GM12878 (cell line): ENCODE measurements at regions not wholly inside any gene's neighbourhood (a gene's known extent, or its start where the extent isn't known, plus 50 kb on each side); places are given as distances from the start of the nearest gene placed in this dataset.
A peak's percentile ranks its signal among the peaks of the same experiment; 100 is the strongest.

Experiments
- ATAC-seq: fragments of 200-7000 bp; cut with Tn5 transposase; 3 replicates; pipeline ENCODE4 v1.9.1; 2020; ENCODE audit warnings: mild to moderate bottlenecking, moderate library complexity
- BruUV-seq: library from RNA; stranded (reverse); fragments of 400-500 nt; replicated peaks from 2 replicates; lab custom pipeline; 2021; lab: Mats Ljungman, UMichigan
- CTCF ChIA-PET: fragments of 300-600 bp; sonication (Branson Sonifier 250); formaldehyde crosslinking; extraction: SDS; loops from one replicate; lab custom pipeline; 2021; ENCODE audit warnings: inconsistent platforms; lab: Yijun Ruan, JAX
- POLR2A ChIA-PET: fragments of 350-600 bp; formaldehyde crosslinking; extraction: SDS; loops from one replicate; lab custom pipeline; 2021; ENCODE audit warnings: inconsistent platforms; lab: Charles Lee
- RAD21 ChIA-PET: fragments of 300-600 bp; sonication (Branson Sonifier 250); formaldehyde crosslinking; loops from one replicate; lab custom pipeline; 2023; ENCODE audit warnings: antibody characterized with exemption; ENCODE audit not compliant: unreplicated experiment; lab: Charles Lee
- SMC1A ChIA-PET: fragments of 300-600 bp; sonication (Branson Sonifier 250); formaldehyde crosslinking; loops from one replicate; lab custom pipeline; 2023; ENCODE audit not compliant: unreplicated experiment, uncharacterized antibody; lab: Charles Lee
- DNase-seq: peaks from one replicate; pipeline ENCODE4 v3.0.0-alpha.2; 2011; ENCODE audit warnings: low read depth, low spot score
- FAIRE-seq: peaks from 3 replicates; lab custom pipeline; 2011; peaks lifted over from hg19 to GRCh38; lab: Jason Lieb, UNC
- H2AFZ ChIP-seq: 2 replicates; pipeline ENCODE4 v1.6.0; 2011; ENCODE audit warnings: low read depth, low read length, control low read depth; ENCODE audit not compliant: control insufficient read depth
- H3K27ac ChIP-seq: 2 replicates; pipeline ENCODE4 v1.5.1; 2011; ENCODE audit warnings: control low read depth; ENCODE audit not compliant: control insufficient read depth, insufficient read depth
- H3K27me3 ChIP-seq, 2 experiments: replicated peaks in 1 of 2; 2 replicates each; pipeline versions ENCODE4 v1.6.0 to v1.6.1; 2011; ENCODE audit warnings: low read length in 1 of 2; ENCODE audit not compliant: control insufficient read depth in 2 of 2, insufficient read depth in 2 of 2
- H3K36me3 ChIP-seq, 2 experiments: 2 replicates each; pipeline ENCODE4 v1.5.1; 2011; ENCODE audit warnings: low read length in 1 of 2; ENCODE audit not compliant: control insufficient read depth in 2 of 2, insufficient read depth in 2 of 2
- H3K4me1 ChIP-seq: 2 replicates; pipeline ENCODE4 v1.6.1; 2011; ENCODE audit warnings: mild to moderate bottlenecking, low read length, moderate library complexity, mixed read lengths; ENCODE audit not compliant: control insufficient read depth, insufficient read depth
- H3K4me2 ChIP-seq: 2 replicates; pipeline ENCODE4 v1.6.0; 2011; ENCODE audit warnings: control low read depth; ENCODE audit not compliant: control insufficient read depth, insufficient read depth
- H3K4me3 ChIP-seq: fragments of 200-600 bp; sonication (generic); 2 replicates; pipeline ENCODE4 v1.5.1; 2016
- H3K79me2 ChIP-seq: 2 replicates; pipeline ENCODE4 v1.6.0; 2011; ENCODE audit warnings: low read length; ENCODE audit not compliant: control insufficient read depth, insufficient read depth
- H3K9ac ChIP-seq: 2 replicates; pipeline ENCODE4 v1.8.0; 2011; ENCODE audit warnings: low read length, control low read depth, mixed read lengths; ENCODE audit not compliant: control insufficient read depth, insufficient read depth
- H3K9me3 ChIP-seq: replicated peaks from 3 replicates; pipeline ENCODE4 v1.5.1; 2011; ENCODE audit warnings: mild to moderate bottlenecking, low read length; ENCODE audit not compliant: control insufficient read depth, insufficient read depth
- H4K20me1 ChIP-seq: 2 replicates; pipeline ENCODE4 v1.6.0; 2011; ENCODE audit not compliant: control insufficient read depth, insufficient read depth
- BMI1 ChIP-seq: fragments of 450-650 bp; IDR thresholded peaks from 2 replicates; pipeline ENCODE4 v1.6.1; 2016; ENCODE audit warnings: mild to moderate bottlenecking, moderate library complexity, borderline replicate concordance
- CREB1 ChIP-seq: IDR thresholded peaks from 2 replicates; pipeline ENCODE4 v1.6.1; 2012; ENCODE audit warnings: low read depth, mild to moderate bottlenecking, inconsistent platforms
- JUNB ChIP-seq: IDR thresholded peaks from 2 replicates; pipeline ENCODE4 v1.6.1; 2016; ENCODE audit warnings: antibody characterized with exemption, mild to moderate bottlenecking
- NBN ChIP-seq: fragments of 450-650 bp; IDR thresholded peaks from 2 replicates; pipeline ENCODE4 v1.6.1; 2016
- PML ChIP-seq: IDR thresholded peaks from 2 replicates; pipeline ENCODE4 v1.6.1; 2012; ENCODE audit warnings: low read length, inconsistent platforms
- POLR2AphosphoS2 ChIP-seq: IDR thresholded peaks from 2 replicates; pipeline ENCODE4 v1.6.1; 2011; ENCODE audit warnings: low read depth, mild to moderate bottlenecking, low read length, improper control_type of control experiment, moderate library complexity
- TCF3 ChIP-seq: IDR thresholded peaks from 2 replicates; pipeline ENCODE4 v1.6.1; 2012; ENCODE audit warnings: low read depth, mild to moderate bottlenecking, low read length, borderline replicate concordance; ENCODE audit not compliant: insufficient read depth
- YY1 ChIP-seq: IDR thresholded peaks from 2 replicates; pipeline ENCODE4 v1.6.1; 2011; ENCODE audit warnings: low read depth, mild to moderate bottlenecking, low read length
- WGBS: methylation state at CpG from one replicate; pipeline ENCODE4 v1.1.6; 2016; ENCODE audit warnings: low lambda C conversion rate; ENCODE audit not compliant: insufficient replicate concordance, insufficient coverage; ENCODE audit errors: missing lambda C conversion rate; 5-methylcytosine and 5-hydroxymethylcytosine counted together
- in situ Hi-C: fragments of 300-500 bp; cut with MboI; formaldehyde crosslinking; loops from 9 replicates; pipeline ENCODE4 v1.14.3; 2018; ENCODE audit warnings: mixed read lengths
- intact Hi-C: fragments of 100-400 bp; cut with micrococcal nuclease; formaldehyde crosslinking; loops from one replicate; pipeline ENCODE4 v1.14.2; 2022; ENCODE audit not compliant: unreplicated experiment
- TF ChIP-seq, protein P1 (sequence below): fragments of 450-650 bp; conservative IDR thresholded peaks from 2 replicates; pipeline ENCODE4 v1.6.1; 2017; ENCODE audit warnings: mild to moderate bottlenecking, moderate library complexity
- TF ChIP-seq, protein P2 (sequence below): IDR thresholded peaks from 2 replicates; pipeline ENCODE4 v1.6.1; 2012; ENCODE audit warnings: low read depth, low read length, improper control_type of control experiment
- TF ChIP-seq, protein P3 (sequence below): fragments of 450-650 bp; IDR thresholded peaks from 2 replicates; pipeline ENCODE4 v1.6.1; 2017; ENCODE audit warnings: mild to moderate bottlenecking

DNA sequence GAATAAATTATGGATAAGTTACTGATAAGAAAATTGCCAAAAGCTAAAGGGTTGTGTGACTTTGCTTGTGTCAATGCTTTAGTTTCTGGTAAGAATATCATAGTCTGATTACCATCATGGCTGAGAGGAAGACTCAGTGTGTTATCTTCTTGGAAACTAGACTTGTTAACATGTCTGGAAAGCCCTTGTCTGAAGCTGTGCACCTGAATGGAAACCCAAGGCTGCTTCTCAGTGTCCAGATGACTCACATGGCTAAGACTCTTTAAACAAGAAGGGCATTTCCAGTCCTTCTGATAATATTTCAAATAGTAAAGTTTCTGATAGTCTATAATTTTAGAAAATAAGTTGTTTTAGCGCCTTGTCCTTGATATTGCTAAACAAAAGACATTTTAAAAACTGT lies 1092.7 kb downstream of the PLA2G4A start:
- Histone ChIP-seq H4K20me1 (no peaks in the 10 kb centered on the region), H3K9me3 (no peaks in the 10 kb centered on the region), H2AFZ (no peak overlapping the region), H3K4me1 (no peaks in the 10 kb centered on the region), H3K79me2 (no peaks in the 10 kb centered on the region), H3K4me3 (no peak overlapping the region), H3K4me2 (no peak overlapping the region)
- FAIRE-seq (no peak), DNase-seq (no peak), ATAC-seq (peak; percentile 39; the same call in 1 of the 3 replicates)
- intact Hi-C loops (loop anchor here (10.0 kb wide), 1 partner anchor 463 kb away; no protein-coding TSS in a partner anchor), in situ Hi-C loops (no loop called here)
- CTCF ChIA-PET = no interaction called here
- BruUV-seq = no TSS peak
- WGBS = 0% methylated on average over 1 of the region's 1 CpG
- RAD21 ChIA-PET = no interaction called here
- POLR2A ChIA-PET = no interaction called here
- SMC1A ChIA-PET = interaction anchor here (0.9 kb wide), 1 partner anchor 45 kb away, joined by 3 read pairs; no protein-coding TSS in a partner anchor
- TF ChIP-seq TCF3 (no peak), JUNB (no peak), CREB1 (no peak), POLR2AphosphoS2 (no peak), BMI1 (no peak), YY1 (no peak), PML (no peak), NBN (no peak)
- TF ChIP-seq, protein P1, sequence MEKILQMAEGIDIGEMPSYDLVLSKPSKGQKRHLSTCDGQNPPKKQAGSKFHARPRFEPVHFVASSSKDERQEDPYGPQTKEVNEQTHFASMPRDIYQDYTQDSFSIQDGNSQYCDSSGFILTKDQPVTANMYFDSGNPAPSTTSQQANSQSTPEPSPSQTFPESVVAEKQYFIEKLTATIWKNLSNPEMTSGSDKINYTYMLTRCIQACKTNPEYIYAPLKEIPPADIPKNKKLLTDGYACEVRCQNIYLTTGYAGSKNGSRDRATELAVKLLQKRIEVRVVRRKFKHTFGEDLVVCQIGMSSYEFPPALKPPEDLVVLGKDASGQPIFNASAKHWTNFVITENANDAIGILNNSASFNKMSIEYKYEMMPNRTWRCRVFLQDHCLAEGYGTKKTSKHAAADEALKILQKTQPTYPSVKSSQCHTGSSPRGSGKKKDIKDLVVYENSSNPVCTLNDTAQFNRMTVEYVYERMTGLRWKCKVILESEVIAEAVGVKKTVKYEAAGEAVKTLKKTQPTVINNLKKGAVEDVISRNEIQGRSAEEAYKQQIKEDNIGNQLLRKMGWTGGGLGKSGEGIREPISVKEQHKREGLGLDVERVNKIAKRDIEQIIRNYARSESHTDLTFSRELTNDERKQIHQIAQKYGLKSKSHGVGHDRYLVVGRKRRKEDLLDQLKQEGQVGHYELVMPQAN = no peak
- TF ChIP-seq, protein P2, sequence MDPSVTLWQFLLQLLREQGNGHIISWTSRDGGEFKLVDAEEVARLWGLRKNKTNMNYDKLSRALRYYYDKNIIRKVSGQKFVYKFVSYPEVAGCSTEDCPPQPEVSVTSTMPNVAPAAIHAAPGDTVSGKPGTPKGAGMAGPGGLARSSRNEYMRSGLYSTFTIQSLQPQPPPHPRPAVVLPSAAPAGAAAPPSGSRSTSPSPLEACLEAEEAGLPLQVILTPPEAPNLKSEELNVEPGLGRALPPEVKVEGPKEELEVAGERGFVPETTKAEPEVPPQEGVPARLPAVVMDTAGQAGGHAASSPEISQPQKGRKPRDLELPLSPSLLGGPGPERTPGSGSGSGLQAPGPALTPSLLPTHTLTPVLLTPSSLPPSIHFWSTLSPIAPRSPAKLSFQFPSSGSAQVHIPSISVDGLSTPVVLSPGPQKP = no peak
- TF ChIP-seq, protein P3, sequence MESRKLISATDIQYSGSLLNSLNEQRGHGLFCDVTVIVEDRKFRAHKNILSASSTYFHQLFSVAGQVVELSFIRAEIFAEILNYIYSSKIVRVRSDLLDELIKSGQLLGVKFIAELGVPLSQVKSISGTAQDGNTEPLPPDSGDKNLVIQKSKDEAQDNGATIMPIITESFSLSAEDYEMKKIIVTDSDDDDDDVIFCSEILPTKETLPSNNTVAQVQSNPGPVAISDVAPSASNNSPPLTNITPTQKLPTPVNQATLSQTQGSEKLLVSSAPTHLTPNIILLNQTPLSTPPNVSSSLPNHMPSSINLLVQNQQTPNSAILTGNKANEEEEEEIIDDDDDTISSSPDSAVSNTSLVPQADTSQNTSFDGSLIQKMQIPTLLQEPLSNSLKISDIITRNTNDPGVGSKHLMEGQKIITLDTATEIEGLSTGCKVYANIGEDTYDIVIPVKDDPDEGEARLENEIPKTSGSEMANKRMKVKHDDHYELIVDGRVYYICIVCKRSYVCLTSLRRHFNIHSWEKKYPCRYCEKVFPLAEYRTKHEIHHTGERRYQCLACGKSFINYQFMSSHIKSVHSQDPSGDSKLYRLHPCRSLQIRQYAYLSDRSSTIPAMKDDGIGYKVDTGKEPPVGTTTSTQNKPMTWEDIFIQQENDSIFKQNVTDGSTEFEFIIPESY = no peak
- TF ChIP-seq, all 136 proteins: peak for 0
- H3K9ac ChIP-seq = no peak overlapping the region
- H3K27me3 ChIP-seq = no peaks in the 10 kb centered on the region
- H3K27ac ChIP-seq = no peak overlapping the region
- no peaks in the 10 kb centered on the region for H3K36me3 ChIP-seq
